ENCODE measurements at regions not wholly inside any gene's neighbourhood (a gene's known extent, or its start where the extent isn't known, plus 50 kb on each side); places are given as distances from the start of the nearest gene placed in this dataset.
"Not testable (repeated sequence)": the region's sequence is repeated elsewhere in the genome, so short reads cannot be mapped to it uniquely, and the experiment has no call there.

DNA sequence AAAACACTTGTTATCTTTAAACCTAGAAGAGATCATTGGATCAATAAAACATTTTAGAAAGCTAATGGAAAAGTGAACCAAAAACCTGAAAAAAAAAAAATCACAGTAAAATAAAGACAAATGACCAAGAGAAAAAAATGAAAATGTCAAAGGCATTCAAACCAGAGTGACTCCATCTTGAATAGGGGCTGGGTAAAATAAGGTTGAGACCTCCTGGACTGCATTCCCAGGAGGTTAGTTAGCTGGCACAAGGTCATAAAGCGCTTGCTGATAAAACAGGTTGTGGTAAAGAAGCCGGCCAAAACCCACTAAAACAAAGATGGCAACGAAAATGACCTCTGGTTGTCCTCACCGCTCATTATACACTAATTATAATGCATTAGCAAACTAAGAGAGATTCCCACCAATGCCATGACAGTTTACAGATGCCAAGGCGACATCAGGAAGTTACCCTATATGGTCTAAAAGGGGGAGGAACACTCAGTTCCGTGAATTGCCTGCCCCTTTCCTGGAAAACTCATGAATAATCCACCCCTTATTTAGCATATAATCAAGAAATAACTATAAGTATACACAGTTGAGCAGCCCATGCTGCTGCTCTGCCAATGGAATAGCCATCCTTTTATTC, 116.7 kb upstream of the NEK6 start:
- Histone ChIP-seq H3K27ac (ENCODE audit: low read length) (no peak overlapping the region), H3K4me3 (ENCODE audit: low read depth in 2 of 2, low read length in 2 of 2) (no peak overlapping the region), H3K36me3 (ENCODE audit: control insufficient read depth, insufficient read depth, low read length) (no peaks in the 10 kb centered on the region), H3K4me1 (ENCODE audit: control insufficient read depth, insufficient read depth, low read length) (no peaks in the 10 kb centered on the region), H3K27me3 (ENCODE audit: control insufficient read depth, insufficient read depth, low read length) (no peaks in the 10 kb centered on the region), H3K9me3 (ENCODE audit: control insufficient read depth, insufficient read depth, low read depth, low read length) (no peaks in the 10 kb centered on the region)
- TF ChIP-seq, protein P1, sequence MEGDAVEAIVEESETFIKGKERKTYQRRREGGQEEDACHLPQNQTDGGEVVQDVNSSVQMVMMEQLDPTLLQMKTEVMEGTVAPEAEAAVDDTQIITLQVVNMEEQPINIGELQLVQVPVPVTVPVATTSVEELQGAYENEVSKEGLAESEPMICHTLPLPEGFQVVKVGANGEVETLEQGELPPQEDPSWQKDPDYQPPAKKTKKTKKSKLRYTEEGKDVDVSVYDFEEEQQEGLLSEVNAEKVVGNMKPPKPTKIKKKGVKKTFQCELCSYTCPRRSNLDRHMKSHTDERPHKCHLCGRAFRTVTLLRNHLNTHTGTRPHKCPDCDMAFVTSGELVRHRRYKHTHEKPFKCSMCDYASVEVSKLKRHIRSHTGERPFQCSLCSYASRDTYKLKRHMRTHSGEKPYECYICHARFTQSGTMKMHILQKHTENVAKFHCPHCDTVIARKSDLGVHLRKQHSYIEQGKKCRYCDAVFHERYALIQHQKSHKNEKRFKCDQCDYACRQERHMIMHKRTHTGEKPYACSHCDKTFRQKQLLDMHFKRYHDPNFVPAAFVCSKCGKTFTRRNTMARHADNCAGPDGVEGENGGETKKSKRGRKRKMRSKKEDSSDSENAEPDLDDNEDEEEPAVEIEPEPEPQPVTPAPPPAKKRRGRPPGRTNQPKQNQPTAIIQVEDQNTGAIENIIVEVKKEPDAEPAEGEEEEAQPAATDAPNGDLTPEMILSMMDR (IDR thresholded peaks at IDR 0.05) = no peak
- TF ChIP-seq SIN3A (IDR thresholded peaks at IDR 0.05; ENCODE audit: borderline replicate concordance, insufficient read depth, low read depth, low read length) (no peak), TCF7L2 (IDR thresholded peaks at IDR 0.05; ENCODE audit: low read depth, low read length) (no peak), POLR2AphosphoS5 (IDR thresholded peaks at IDR 0.05; ENCODE audit: low read depth, low read length) (no peak)
- TF ChIP-seq, protein P2, sequence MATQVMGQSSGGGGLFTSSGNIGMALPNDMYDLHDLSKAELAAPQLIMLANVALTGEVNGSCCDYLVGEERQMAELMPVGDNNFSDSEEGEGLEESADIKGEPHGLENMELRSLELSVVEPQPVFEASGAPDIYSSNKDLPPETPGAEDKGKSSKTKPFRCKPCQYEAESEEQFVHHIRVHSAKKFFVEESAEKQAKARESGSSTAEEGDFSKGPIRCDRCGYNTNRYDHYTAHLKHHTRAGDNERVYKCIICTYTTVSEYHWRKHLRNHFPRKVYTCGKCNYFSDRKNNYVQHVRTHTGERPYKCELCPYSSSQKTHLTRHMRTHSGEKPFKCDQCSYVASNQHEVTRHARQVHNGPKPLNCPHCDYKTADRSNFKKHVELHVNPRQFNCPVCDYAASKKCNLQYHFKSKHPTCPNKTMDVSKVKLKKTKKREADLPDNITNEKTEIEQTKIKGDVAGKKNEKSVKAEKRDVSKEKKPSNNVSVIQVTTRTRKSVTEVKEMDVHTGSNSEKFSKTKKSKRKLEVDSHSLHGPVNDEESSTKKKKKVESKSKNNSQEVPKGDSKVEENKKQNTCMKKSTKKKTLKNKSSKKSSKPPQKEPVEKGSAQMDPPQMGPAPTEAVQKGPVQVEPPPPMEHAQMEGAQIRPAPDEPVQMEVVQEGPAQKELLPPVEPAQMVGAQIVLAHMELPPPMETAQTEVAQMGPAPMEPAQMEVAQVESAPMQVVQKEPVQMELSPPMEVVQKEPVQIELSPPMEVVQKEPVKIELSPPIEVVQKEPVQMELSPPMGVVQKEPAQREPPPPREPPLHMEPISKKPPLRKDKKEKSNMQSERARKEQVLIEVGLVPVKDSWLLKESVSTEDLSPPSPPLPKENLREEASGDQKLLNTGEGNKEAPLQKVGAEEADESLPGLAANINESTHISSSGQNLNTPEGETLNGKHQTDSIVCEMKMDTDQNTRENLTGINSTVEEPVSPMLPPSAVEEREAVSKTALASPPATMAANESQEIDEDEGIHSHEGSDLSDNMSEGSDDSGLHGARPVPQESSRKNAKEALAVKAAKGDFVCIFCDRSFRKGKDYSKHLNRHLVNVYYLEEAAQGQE (IDR thresholded peaks at IDR 0.05; ENCODE audit: insufficient read depth in 1 of 2, low read depth in 2 of 2, low read length in 1 of 2) = no peak
- BruUV-seq (replicated peaks) = no TSS peak
- no peak for DNase-seq (ENCODE audit: low read depth, low spot score)
- intact Hi-C loops (cut with micrococcal nuclease; ENCODE audit: unreplicated experiment) (no loop called here), in situ Hi-C loops (cut with HindIII; ENCODE audit: low pct_unique_long_range_greater_than_20kb, low sequenced_read_pairs) (no loop called here)
- CTCF ChIA-PET = no interaction called here
- no peak for ATAC-seq
- POLR2A ChIA-PET = interaction anchor here (0.6 kb wide), 1 partner anchor 290 kb away, joined by 4 read pairs; no protein-coding TSS in a partner anchor

DNA sequence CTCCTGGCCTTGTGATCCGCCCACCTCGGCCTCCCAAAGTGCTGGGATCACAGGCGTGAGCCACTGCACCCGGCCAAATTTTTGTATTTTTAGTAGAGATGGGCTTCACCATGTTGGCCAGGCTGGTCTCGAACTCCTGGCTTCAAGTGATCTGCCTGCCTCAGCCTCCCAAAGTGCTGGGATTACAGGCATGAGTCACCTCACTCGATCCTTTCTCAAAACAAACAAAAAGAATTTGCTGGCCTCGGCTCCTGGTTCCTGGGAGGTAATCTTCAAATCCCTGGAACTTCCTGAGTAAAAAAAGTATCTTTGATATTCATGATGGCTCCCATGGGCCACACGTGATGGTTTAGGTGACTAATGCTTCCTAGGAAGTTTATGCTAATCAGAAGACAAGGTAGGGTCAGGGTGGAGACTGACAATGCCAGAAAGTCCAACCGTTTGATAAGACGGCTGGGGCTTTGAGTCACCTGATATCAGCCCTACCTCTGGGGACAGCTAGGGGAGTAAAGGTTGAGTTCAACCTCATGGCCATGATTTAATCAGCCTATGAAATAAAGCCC, 113.1 kb upstream of the NEK6 start:
- H3K36me3 ChIP-seq (ENCODE audit: control insufficient read depth, insufficient read depth, low read length); BruUV-seq (replicated peaks); DNase-seq (ENCODE audit: low read depth, low spot score); ATAC-seq; POLR2A ChIA-PET; H3K9me3 ChIP-seq (ENCODE audit: control insufficient read depth, insufficient read depth, low read depth, low read length); H3K27me3 ChIP-seq (ENCODE audit: control insufficient read depth, insufficient read depth, low read length); intact Hi-C loops (cut with micrococcal nuclease; ENCODE audit: unreplicated experiment); H3K4me3 ChIP-seq (ENCODE audit: low read depth in 2 of 2, low read length in 2 of 2); in situ Hi-C loops (cut with HindIII; ENCODE audit: low pct_unique_long_range_greater_than_20kb, low sequenced_read_pairs); H3K4me1 ChIP-seq (ENCODE audit: control insufficient read depth, insufficient read depth, low read length); H3K27ac ChIP-seq (ENCODE audit: low read length); CTCF ChIA-PET: not testable (repeated sequence)

DNA sequence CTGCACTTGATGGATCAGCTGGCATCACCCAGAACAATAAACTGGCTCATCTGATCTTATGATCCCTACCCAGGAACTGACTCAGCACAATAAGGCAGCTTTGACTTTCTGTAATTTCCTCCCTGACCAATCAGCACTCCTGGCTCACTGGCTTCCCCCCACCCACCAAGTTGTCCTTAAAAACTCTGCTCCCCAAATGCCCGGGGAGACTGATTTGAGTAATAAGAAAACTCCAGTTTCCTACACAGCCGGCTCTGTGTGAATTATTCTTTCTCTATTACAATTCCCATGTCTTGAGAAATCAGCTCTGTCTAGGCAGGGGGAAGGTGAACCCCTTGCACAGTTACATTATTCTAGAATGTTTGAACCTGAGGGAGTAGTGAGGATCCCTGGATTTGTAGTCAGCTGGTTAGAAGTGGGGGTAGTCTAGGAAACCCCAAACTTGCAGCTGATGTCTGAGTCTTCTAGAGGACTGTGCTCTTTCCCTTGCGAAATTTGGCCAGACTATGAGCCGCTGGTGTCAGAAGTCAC, 111.7 kb upstream of the NEK6 start:
- TF ChIP-seq, protein P1 (IDR thresholded peaks at IDR 0.05) = no peak
- TF ChIP-seq TCF7L2 (IDR thresholded peaks at IDR 0.05; ENCODE audit: low read depth, low read length) (no peak), SIN3A (IDR thresholded peaks at IDR 0.05; ENCODE audit: borderline replicate concordance, insufficient read depth, low read depth, low read length) (no peak), POLR2AphosphoS5 (IDR thresholded peaks at IDR 0.05; ENCODE audit: low read depth, low read length) (no peak)
- TF ChIP-seq, protein P2 (IDR thresholded peaks at IDR 0.05; ENCODE audit: insufficient read depth in 1 of 2, low read depth in 2 of 2, low read length in 1 of 2) = no peak
- in situ Hi-C loops (cut with HindIII; ENCODE audit: low pct_unique_long_range_greater_than_20kb, low sequenced_read_pairs) (no loop called here), intact Hi-C loops (cut with micrococcal nuclease; ENCODE audit: unreplicated experiment) (no loop called here)
- Histone ChIP-seq H3K36me3 (ENCODE audit: control insufficient read depth, insufficient read depth, low read length) (no peaks in the 10 kb centered on the region), H3K4me1 (ENCODE audit: control insufficient read depth, insufficient read depth, low read length) (no peaks in the 10 kb centered on the region), H3K9me3 (ENCODE audit: control insufficient read depth, insufficient read depth, low read depth, low read length) (no peaks in the 10 kb centered on the region), H3K27ac (ENCODE audit: low read length) (no peak overlapping the region), H3K27me3 (ENCODE audit: control insufficient read depth, insufficient read depth, low read length) (no peaks in the 10 kb centered on the region), H3K4me3 (ENCODE audit: low read depth in 2 of 2, low read length in 2 of 2) (no peak overlapping the region)
- ATAC-seq = no peak
- BruUV-seq (replicated peaks) = no TSS peak
- DNase-seq (ENCODE audit: low read depth, low spot score) = no peak
- POLR2A ChIA-PET = no interaction called here
- CTCF ChIA-PET = no interaction called here
